ENCODE measurements at regions not wholly inside any gene's neighbourhood (a gene's known extent, or its start where the extent isn't known, plus 50 kb on each side); places are given as distances from the start of the nearest gene placed in this dataset.

DNA sequence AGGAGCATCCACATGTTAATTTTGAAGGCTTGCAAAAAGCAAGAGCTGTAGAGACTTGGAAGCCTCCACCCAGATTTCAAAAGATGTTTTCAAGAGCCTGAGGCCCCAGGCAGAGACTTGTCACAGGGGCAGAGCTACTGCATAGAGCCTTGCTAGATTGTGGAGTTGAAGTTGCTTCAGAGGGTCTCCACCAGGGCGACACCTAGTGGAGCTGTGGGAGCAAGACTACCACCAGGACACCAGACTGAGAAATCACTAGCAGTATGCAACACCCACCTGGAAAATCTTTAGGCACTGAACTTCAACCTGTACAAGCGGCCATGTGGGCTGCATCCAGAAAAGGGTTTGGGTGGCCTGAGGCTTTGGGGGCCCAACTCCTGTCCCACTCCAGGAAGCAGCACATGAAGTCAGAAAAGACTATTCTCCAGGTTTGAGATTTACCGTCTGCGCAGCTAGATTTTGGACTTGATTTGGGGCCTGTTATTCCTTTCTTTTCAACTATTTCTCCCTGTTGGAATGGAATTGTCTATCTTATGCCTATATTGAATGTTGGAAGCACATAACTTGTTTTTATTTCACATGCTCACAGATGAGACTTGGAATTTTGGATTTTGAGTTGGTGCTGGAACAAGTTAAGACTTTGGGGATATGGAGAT is 508.6 kb downstream of the FLRT2 start:
- Histone ChIP-seq H3K4me1 (ENCODE audit: insufficient read depth, low read length) (no peaks in the 10 kb centered on the region), H3K4me3 (ENCODE audit: insufficient read depth, low read depth, low read length) (no peak overlapping the region), H2AFZ (ENCODE audit: low read depth, low read length) (no peak overlapping the region), H3K36me3 (ENCODE audit: insufficient read depth, low read length) (no peaks in the 10 kb centered on the region), H4K20me1 (ENCODE audit: insufficient read depth, low read length) (no peaks in the 10 kb centered on the region), H3K79me2 (ENCODE audit: insufficient read depth, low read length) (no peaks in the 10 kb centered on the region), H3K27me3 (ENCODE audit: insufficient read depth, low read length) (no peaks in the 10 kb centered on the region), H3K9me3 (ENCODE audit: insufficient read depth, low read depth, low read length) (no peaks in the 10 kb centered on the region), H3K27ac (ENCODE audit: low read depth, low read length) (no peak overlapping the region), H3K4me2 (ENCODE audit: low read length) (no peak overlapping the region), H3K9ac (ENCODE audit: low read length) (no peak overlapping the region)
- Mint-ChIP-seq H3K4me1 (ENCODE audit: low read depth, unreplicated experiment) (no peaks in the 10 kb centered on the region), H3K27ac (ENCODE audit: unreplicated experiment) (no peak overlapping the region), H3K4me3 (ENCODE audit: unreplicated experiment) (no peak overlapping the region), H3K36me3 (ENCODE audit: low read depth, unreplicated experiment) (no peaks in the 10 kb centered on the region), H3K9me3 (ENCODE audit: unreplicated experiment) (peaks cover 4% of the 10 kb centered on the region), H3K27me3 (ENCODE audit: low read depth, unreplicated experiment) (no peaks in the 10 kb centered on the region)
- peak; percentile 20 for DNase-seq (ENCODE audit: low read depth)
- FAIRE-seq, result no peak
- TF ChIP-seq, protein P1, sequence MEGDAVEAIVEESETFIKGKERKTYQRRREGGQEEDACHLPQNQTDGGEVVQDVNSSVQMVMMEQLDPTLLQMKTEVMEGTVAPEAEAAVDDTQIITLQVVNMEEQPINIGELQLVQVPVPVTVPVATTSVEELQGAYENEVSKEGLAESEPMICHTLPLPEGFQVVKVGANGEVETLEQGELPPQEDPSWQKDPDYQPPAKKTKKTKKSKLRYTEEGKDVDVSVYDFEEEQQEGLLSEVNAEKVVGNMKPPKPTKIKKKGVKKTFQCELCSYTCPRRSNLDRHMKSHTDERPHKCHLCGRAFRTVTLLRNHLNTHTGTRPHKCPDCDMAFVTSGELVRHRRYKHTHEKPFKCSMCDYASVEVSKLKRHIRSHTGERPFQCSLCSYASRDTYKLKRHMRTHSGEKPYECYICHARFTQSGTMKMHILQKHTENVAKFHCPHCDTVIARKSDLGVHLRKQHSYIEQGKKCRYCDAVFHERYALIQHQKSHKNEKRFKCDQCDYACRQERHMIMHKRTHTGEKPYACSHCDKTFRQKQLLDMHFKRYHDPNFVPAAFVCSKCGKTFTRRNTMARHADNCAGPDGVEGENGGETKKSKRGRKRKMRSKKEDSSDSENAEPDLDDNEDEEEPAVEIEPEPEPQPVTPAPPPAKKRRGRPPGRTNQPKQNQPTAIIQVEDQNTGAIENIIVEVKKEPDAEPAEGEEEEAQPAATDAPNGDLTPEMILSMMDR (IDR thresholded peaks at IDR 0.05; ENCODE audit: insufficient read depth, low read depth, low read length), result peak; percentile 74
- no peak for TF ChIP-seq EZH2 (IDR thresholded peaks at IDR 0.05; ENCODE audit: insufficient read depth, low read length)

DNA sequence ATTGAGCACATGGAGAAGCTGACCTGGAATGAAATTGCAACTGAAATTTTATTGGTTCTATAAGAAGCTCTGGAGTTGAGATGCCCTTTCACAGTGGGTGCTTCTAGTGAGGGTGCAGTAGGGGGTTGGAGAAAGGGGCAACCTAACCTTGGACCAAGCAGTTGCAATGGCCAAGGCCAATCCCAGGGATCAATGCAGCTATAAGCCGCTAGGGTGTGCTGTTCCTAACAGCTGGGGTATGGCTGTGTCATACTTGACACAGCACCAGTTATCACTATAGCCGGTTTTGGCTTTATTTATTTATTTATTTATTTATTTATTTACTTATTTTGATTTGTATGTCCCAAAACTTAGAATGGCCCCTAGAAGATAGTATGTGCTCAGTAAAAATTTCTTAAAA is 505.9 kb downstream of the FLRT2 start:
- Histone ChIP-seq H4K20me1 (ENCODE audit: insufficient read depth, low read length) (no peaks in the 10 kb centered on the region), H3K79me2 (ENCODE audit: insufficient read depth, low read length) (no peaks in the 10 kb centered on the region), H3K36me3 (ENCODE audit: insufficient read depth, low read length) (no peaks in the 10 kb centered on the region), H3K4me3 (ENCODE audit: insufficient read depth, low read depth, low read length) (no peak overlapping the region), H3K9ac (ENCODE audit: low read length) (no peak overlapping the region), H3K27ac (ENCODE audit: low read depth, low read length) (no peak overlapping the region), H3K27me3 (ENCODE audit: insufficient read depth, low read length) (no peaks in the 10 kb centered on the region), H3K4me1 (ENCODE audit: insufficient read depth, low read length) (no peaks in the 10 kb centered on the region), H3K9me3 (ENCODE audit: insufficient read depth, low read depth, low read length) (no peaks in the 10 kb centered on the region), H2AFZ (ENCODE audit: low read depth, low read length) (no peak overlapping the region), H3K4me2 (ENCODE audit: low read length) (no peak overlapping the region)
- no peak overlapping the region for H3K27ac Mint-ChIP-seq (ENCODE audit: unreplicated experiment)
- FAIRE-seq (no peak), DNase-seq (ENCODE audit: low read depth) (no peak)
- TF ChIP-seq, protein P1 (IDR thresholded peaks at IDR 0.05; ENCODE audit: insufficient read depth, low read depth, low read length), result no peak
- no peak for TF ChIP-seq EZH2 (IDR thresholded peaks at IDR 0.05; ENCODE audit: insufficient read depth, low read length)
- H3K36me3 Mint-ChIP-seq (ENCODE audit: low read depth, unreplicated experiment), result no peaks in the 10 kb centered on the region
- H3K4me3 Mint-ChIP-seq (ENCODE audit: unreplicated experiment), result no peak overlapping the region
- no peaks in the 10 kb centered on the region for H3K9me3 Mint-ChIP-seq (ENCODE audit: unreplicated experiment)
- no peaks in the 10 kb centered on the region for H3K27me3 Mint-ChIP-seq (ENCODE audit: low read depth, unreplicated experiment)
- H3K4me1 Mint-ChIP-seq (ENCODE audit: low read depth, unreplicated experiment), result no peaks in the 10 kb centered on the region

DNA sequence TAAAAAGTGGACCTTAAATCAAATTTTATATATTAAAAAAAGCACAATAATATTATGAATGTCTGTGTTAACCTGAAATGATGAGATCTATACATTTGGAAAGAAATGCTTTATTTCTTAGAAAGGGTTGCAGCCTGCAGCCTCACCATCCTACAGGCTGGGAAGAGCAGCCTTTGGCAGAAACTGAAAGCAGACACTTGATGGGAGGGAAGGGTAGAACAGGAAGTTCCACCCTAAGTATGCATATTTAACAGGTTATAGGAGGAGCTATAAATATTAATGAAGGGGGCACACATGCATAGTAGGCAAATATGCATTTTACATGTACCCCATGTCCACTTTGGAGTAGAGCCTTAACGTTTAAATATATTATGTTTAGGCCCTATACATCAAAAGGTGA is 498.0 kb downstream of the FLRT2 start:
- Mint-ChIP-seq H3K4me1 (ENCODE audit: low read depth, unreplicated experiment) (no peaks in the 10 kb centered on the region), H3K27ac (ENCODE audit: unreplicated experiment) (no peak overlapping the region), H3K36me3 (ENCODE audit: low read depth, unreplicated experiment) (no peaks in the 10 kb centered on the region), H3K4me3 (ENCODE audit: unreplicated experiment) (no peak overlapping the region), H3K27me3 (ENCODE audit: low read depth, unreplicated experiment) (no peaks in the 10 kb centered on the region), H3K9me3 (ENCODE audit: unreplicated experiment) (peaks cover 3% of the 10 kb centered on the region)
- Histone ChIP-seq H3K4me1 (ENCODE audit: insufficient read depth, low read length) (no peaks in the 10 kb centered on the region), H3K79me2 (ENCODE audit: insufficient read depth, low read length) (no peaks in the 10 kb centered on the region), H3K4me2 (ENCODE audit: low read length) (no peak overlapping the region), H3K36me3 (ENCODE audit: insufficient read depth, low read length) (no peaks in the 10 kb centered on the region), H3K4me3 (ENCODE audit: insufficient read depth, low read depth, low read length) (no peak overlapping the region), H4K20me1 (ENCODE audit: insufficient read depth, low read length) (no peaks in the 10 kb centered on the region), H3K27ac (ENCODE audit: low read depth, low read length) (no peak overlapping the region), H3K9ac (ENCODE audit: low read length) (no peak overlapping the region), H3K27me3 (ENCODE audit: insufficient read depth, low read length) (no peaks in the 10 kb centered on the region), H2AFZ (ENCODE audit: low read depth, low read length) (no peak overlapping the region), H3K9me3 (ENCODE audit: insufficient read depth, low read depth, low read length) (no peaks in the 10 kb centered on the region)
- no peak for TF ChIP-seq EZH2 (IDR thresholded peaks at IDR 0.05; ENCODE audit: insufficient read depth, low read length)
- TF ChIP-seq, protein P1 (IDR thresholded peaks at IDR 0.05; ENCODE audit: insufficient read depth, low read depth, low read length), result no peak
- FAIRE-seq (no peak), DNase-seq (ENCODE audit: low read depth) (no peak)
